Esophagus muscularis mucosa (tissue), 4 donors: ENCODE measurements at regions not wholly inside any gene's neighbourhood (a gene's known extent, or its start where the extent isn't known, plus 50 kb on each side); places are given as distances from the start of the nearest gene placed in this dataset.

Source experiments
- EP300 ChIP-seq: sonication (generic); formaldehyde crosslinking; IDR thresholded peaks from one replicate; pipeline ENCODE4 v1.6.1; 2017; ENCODE audit warnings: antibody characterized with exemption
- POLR2A ChIP-seq: fragments of 450-650 bp; IDR thresholded peaks from one replicate; pipeline ENCODE4 v1.6.1; 2017; ENCODE audit warnings: antibody characterized with exemption, moderate library complexity, mild to moderate bottlenecking, low read depth
- TF ChIP-seq, protein P1 (sequence below), 3 experiments: fragments of 200-600 bp in 2 of 3; fragments of 450-650 bp in 1 of 3; sonication (generic) in 2 of 3; IDR thresholded peaks; one replicate each; pipeline ENCODE4 v1.5.1; 2017 to 2019; ENCODE audit warnings: antibody characterized with exemption in 3 of 3, mild to moderate bottlenecking in 2 of 3, moderate library complexity in 1 of 3

DNA sequence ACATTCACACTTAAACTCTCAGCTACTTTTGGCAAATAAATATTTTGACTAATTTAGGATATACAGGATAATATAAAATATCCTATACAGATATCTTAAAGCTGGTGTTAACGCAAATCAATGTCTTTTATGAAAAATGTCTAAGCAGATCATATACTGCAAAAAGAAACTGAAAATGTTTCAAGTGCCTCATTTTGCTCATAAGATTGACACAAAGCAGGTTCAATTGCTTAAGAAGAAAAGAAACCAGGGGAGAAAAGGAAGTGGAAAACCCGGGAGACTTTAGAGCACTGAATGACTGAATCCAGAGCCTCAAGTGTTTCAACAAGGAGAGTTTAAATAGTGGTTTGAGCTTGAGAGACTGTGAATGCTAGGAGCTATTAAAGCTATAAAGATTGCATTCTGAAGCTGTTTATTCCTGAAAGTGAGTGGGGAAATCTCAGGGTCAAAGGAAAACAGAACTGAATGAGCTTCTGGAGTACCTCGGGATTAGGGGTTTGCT is 1943.0 kb downstream of the MRPL39 start:
- TF ChIP-seq EP300: no peak
- TF ChIP-seq, protein P1, sequence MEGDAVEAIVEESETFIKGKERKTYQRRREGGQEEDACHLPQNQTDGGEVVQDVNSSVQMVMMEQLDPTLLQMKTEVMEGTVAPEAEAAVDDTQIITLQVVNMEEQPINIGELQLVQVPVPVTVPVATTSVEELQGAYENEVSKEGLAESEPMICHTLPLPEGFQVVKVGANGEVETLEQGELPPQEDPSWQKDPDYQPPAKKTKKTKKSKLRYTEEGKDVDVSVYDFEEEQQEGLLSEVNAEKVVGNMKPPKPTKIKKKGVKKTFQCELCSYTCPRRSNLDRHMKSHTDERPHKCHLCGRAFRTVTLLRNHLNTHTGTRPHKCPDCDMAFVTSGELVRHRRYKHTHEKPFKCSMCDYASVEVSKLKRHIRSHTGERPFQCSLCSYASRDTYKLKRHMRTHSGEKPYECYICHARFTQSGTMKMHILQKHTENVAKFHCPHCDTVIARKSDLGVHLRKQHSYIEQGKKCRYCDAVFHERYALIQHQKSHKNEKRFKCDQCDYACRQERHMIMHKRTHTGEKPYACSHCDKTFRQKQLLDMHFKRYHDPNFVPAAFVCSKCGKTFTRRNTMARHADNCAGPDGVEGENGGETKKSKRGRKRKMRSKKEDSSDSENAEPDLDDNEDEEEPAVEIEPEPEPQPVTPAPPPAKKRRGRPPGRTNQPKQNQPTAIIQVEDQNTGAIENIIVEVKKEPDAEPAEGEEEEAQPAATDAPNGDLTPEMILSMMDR (IDR thresholded peaks at IDR 0.05): no peak
- no peak for TF ChIP-seq POLR2A
